IPS-NIHi11 (cell line): ENCODE measurements at regions not wholly inside any gene's neighbourhood (a gene's known extent, or its start where the extent isn't known, plus 50 kb on each side); places are given as distances from the start of the nearest gene placed in this dataset.

Source experiments
- DNase-seq: peaks from one replicate; pipeline ENCODE4 v3.0.0; 2012; ENCODE audit warnings: mixed read lengths, low spot score

DNA sequence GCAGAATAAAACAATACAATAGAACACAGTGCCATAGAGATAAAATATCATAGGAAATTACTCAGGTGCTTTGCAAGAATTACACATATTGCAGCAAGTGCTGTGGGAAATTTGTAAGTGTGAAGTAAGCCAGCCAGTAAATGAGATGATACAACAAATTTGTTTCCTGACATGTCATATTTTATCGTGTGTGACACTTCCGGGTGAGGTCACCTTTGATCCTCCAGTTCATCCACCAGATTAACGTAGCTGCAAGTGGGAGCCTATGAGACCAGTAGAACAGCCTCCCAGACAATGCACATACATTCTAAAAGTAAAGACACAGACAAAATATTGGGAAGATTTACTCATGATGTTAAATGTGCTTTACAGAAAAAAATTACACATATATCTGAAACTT is 72.2 kb downstream of the PRDM9 start:
- DNase-seq = no peak

DNA sequence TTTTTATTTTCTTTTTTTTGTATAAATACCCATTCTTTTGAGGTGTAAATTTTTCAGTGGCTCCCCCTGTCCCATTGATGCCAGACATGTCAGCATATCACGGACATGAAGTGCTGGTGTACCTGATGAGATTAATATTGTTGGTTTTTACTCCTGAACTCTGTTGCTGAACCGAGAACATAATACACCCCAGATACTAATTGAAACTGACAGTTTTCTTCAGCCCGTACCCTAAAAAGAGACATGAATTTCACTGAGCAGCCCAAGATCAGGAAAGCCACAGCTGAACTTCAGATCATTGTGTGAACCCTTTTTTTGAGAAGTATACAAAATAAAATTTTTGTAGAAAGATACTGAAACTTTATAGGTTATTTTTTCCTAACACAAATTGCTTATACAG is 75.7 kb downstream of the PRDM9 start:
- no peak for DNase-seq

DNA sequence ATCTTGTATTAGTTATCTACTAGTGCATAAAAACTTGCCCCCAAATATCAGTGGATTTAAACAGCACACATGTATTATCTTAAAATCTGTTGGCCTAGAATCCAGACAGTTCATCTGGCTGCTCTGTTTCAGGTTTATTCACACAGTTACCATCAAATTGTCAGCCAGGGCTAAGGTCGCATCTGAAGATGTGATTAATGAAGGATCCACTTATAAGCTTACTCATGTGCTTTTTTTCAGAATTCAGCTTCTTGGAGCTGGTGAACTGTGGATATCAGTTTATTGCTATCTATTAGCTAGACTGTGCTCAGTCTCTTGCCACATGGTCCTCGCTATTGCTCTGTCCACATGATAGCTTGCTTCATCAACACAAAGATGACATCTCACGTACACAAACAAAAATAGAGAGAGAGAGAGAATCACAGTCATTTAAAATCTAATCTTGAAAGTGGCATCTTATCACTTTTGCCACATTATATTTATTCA is 81.5 kb downstream of the PRDM9 start:
- no peak for DNase-seq

DNA sequence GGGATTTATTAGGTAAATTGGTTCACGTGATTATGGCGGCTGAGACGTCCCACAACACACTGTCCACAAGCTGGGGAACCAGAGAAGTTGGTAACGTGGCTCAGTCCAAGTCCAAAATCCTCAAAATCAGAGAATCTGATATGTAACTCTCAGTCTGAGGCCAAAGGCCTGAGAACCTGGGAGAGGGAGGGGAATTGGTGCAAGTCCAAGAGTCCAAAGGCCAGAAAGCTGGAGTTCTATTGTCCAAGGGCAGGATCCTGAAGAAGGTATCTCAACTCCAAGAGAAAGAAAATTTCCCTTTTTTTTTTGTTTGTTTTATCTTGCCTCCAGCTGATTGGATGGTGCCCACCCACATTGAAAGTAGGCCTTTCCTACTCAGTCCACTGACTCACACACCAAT is 83.8 kb downstream of the PRDM9 start:
- no peak for DNase-seq

DNA sequence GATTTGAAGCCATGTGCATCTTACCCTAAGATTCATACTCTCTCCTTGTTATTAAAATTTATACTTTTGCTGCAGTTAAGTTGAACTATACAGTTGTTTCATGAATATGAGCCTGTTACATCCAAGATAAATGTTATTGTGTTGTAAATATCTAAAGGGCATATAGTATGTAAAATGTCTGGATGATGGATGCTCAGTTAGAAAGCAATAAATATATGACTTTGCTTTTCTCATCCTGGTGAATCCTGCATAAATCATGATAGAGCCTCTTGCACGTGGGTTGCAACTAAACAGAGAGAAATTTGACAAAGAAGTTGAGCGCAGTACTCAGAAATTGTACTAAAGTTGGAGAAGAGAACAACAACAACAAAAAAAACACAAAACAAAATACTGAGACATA is 99.5 kb downstream of the PRDM9 start:
- DNase-seq = no peak

DNA sequence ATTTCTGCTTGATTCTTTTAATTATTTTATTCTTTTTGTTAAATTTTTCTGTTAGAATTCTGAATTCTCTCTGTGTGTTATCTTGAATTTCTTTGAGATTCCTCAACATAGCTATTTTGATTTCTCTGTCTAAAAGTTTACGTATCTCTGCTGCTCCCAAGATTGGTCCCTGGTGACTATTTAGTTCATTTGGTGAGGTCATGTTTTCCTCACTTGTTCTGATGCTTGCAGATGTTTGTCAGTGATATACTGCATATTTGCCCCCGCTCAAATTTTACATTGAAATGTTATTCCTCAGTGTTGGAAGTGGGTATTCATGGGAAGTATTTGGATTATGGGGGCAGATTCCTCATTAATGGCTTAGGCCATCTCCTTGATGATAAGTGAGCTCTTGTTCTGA is 105.3 kb downstream of the PRDM9 start:
- no peak for DNase-seq

DNA sequence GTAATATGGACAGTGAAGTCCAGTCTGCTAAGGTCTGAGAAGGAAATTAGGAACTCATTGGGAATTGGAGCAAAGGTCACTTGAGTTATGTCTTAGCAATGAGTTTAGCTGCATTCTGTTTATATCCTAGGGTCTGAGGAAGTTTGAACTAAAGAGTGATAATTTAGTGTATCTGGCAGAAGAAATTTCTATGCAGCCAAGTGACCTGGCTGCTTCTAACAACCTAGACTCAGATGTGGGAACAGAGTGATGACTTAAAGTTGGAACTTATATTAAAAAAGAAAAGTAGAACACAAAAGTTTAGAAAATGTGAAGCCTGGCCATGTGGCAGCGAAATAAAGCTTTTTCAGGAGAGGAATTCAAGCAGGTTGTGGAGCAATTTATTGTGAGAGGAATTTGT is 106.2 kb downstream of the PRDM9 start:
- DNase-seq = no peak

DNA sequence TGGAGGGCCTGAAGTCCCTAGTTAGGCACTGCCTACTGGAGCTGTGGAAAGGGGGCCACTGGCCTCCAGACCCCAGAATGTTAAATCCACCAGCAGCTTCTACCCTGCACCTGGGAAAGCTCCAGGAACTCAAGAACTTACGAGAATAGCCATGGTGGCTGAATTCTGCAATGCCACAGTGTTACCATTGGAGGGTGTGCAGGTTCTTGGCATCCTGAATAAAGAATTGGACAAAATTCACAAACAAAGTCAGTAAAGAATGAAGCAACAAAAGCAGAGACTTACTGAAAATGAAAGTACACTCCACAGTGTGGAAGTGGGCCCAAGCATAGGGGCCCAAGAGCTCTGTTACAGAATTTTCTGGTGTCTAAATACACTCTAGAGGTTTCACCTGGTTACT is 107.0 kb downstream of the PRDM9 start:
- DNase-seq = no peak

DNA sequence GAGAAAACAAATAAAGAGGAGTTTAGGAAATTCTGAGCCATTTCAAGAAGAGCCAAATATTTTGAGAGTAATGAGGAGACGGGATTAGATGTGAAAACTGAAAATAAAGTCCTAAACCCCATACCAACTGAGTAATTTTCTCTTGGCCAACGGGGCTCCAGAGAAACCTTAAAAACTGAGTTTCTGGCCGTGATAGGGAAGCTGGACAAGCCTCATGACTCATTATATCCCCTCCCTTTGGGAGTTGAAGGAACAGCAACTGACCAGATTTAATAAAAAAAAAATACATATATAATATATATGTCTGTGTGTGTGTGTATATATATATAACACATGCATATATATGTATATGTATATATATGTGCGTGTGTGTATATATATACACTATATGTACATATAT is 119.6 kb downstream of the PRDM9 start:
- DNase-seq = no peak

DNA sequence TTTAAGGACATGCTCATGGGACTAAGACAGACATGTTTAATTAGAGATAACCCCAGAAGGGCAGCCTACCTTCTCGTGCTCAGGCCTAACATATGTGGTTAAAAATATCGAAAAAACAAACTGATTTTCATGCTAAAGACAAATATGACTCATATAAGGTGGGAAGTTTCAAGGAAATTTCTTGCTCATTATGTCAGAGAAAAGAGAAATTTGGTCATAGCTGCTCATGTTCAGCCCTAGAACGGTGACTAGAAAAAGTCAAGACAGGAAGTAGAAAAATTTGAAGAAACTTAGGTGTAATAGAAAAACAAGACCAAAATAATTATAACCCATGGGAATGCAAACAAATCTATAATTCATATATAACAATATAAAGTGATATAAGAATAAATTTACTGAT is 120.6 kb downstream of the PRDM9 start:
- DNase-seq = no peak

DNA sequence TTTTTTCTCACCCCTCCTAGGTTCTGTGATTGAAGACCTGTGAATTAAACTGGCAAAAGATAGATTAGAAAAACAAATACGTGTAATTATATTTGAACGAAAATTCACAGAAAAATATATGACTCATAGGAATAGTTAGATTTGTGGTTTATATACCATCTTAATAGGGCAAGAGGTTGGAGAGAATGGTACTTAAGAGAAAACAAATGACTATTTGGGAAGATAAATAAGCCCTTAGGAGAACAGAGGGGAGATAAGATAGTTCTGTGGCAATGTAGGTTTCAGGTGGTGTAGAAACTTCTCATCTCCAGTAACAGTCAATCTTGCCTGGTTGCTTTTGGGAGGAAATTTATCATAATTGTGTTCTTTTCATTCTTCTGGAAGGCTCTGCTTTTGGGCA is 122.0 kb downstream of the PRDM9 start:
- DNase-seq = no peak

DNA sequence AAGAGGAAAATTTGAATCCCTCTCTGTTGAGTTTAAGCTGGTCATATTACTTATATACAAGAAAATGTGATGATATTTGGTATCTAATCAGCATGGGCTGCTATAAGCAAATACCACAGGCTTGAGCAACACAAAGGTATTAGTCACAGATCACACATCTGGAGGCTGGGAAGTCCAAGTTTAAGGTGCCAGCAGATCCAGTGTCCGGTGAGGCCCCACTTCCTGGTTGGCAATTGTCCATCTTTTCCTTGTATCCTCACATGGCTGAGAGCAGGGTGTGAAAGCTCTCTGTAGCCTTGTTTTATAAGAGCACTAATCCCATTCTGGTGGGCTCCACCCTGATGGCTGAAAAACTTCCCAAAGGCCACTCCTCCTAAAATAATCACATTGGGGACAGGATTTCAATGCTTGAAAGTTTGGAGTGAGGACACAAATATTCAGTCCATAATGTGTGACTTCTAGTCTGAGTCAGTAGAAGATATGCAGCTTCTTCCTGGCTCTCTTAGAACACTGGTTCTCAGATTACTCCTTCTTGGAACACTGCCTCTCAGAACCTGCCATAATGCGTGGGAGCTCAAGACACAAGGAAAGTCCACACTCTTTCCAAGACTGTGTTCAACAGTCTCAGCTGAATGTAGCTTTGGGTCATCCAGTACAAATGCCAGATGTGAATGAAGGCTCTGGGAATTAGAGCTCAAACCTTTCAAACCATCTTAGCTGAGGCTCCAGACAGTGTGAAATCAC is 124.1 kb downstream of the PRDM9 start:
- no peak for DNase-seq

DNA sequence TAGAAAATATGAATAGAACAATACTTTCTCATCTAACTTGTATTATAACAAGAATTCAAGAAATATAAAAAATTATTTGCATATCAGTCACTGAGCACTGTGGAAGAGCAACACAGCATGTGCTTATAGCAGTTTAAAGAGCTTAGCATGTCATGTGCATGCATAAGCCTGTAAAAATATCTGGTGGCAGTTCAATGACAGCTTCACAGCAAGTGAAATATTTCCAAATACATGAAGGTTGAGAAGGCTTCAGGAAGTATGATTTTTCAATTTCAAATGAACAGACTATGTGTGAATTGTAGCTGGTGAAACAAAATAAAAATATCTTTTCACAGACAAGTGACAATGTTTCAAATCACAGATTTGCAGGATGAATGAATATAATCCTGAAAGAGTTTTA is 128.5 kb downstream of the PRDM9 start:
- no peak for DNase-seq

DNA sequence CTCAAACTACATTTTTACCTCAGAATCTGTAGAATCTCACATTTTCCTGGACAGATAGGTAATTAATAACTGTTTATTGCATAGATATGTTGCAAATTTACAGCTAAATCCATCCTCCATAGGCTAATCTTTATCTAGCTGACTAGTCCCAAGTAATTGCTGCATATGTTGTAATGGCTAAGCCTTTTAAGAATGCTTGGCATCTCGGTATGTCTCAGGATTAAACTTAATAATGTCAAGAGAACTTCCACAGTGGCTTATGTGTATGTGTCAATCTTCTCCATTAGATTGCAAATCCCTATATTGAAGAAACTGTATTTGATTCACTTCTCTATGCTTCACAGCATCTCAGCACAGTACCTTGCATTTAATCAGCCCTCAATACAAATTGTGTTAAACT is 131.9 kb downstream of the PRDM9 start:
- no peak for DNase-seq

DNA sequence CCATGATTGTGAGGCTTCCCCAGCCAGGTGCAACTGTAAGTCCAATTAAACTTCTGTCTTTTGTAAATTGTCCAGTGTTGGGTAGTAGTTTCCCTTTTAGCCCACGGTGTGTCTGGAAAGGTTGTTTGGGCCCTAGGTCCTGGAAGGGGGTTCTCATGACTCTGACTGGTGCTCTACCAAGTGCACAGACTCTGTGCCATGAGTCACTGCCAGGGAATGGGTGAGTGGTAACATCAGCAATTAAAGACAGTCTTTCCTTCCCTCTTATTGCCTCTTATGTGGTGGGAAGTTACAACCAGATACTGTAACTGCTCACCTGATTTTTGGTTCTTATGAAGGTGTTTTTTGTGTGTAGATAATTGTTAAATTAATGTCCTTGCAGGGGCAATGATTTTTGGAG is 141.2 kb downstream of the PRDM9 start:
- DNase-seq = no peak

DNA sequence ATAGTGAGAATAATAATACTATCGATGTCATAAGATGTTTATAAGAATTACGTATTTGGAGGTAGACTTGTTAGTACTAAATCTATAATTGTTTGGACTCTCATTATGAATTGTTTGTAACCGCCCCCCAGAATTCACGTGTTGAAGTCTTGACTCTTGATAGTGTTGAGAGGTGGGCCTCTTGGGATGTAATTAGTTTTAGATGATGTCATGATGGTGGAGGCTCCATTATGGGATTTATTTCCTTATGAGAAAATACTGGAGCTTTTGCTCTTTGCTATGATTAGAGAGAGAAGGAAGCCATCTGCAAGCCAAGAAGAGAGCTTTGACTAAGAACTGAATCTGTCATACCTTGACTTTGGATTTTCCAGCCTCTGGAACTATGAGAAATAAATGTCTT is 142.2 kb downstream of the PRDM9 start:
- DNase-seq = no peak

DNA sequence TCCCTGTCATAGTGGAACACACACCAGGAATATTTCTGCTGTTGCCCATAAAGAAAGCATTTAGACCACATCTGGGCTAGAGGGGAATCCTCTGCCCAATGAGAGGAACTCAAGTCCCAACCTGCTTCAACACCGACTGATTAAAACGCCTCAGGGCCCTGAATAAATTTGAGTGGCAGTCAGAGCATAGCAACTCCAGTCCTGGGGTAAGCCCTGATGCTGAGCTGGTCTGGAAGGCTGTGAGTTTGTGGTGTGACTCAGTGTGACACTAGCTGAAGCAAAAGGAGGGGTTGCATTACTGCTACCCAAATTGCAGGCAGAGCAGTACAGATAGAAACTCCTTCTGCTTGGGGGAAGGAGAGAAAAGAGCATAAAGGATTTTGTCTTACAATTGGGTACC is 148.3 kb downstream of the PRDM9 start:
- DNase-seq = no peak

DNA sequence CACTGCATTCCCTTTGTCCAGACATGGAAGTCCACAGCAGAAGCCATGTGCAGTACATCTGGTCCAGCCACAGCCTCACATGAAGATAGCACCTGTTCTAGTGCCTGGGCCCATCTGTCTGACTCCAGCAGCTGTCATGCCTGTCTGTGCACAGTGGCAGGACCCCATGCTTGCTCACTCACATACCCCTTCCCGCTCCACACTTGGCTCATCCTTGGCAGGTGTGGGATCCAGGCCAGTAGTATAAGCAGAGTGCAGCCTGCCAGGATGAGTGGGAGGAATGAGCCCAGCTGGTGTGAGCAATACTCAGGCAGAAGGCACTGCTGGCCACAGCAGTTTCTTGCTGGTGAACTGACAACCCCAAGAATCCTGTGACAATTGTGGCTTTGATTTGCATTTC is 168.0 kb downstream of the PRDM9 start:
- DNase-seq = no peak

DNA sequence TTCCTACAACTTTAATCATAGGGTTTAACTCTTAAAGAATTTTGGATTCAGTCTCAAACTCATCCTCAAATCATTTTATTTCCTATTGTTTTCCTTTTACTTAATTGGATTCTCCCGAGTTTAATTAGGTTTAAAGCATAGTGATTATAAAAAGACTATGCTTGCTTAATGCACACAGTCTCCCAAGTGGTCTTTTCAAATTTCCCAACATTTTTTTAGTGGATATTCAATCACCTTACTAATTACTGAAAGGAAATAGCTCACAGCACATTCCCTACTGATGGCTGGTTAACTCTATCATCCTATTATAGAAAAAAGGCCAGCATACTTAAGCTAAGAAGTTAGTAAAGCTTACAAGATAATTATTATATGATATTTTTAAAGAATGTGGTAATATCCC is 170.6 kb downstream of the PRDM9 start:
- no peak for DNase-seq

DNA sequence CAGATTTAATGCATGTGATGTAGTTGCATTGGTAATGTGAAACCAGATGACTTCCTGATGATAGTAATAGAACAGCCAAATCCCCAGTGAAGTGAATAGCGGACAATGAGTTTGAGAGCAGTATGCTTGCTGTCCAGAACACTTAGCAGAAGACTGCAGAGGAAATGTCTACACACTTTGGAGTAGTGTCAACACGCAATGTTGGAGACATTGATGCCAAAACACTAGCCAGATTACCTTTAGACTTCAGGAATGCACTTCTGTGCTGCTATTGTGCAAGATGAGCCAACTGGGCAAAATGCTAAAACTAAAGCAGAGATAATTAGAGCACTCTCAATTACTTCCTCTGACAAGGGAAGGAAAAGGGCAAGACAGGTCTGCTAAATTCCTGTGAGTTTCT is 176.7 kb downstream of the PRDM9 start:
- DNase-seq = no peak

DNA sequence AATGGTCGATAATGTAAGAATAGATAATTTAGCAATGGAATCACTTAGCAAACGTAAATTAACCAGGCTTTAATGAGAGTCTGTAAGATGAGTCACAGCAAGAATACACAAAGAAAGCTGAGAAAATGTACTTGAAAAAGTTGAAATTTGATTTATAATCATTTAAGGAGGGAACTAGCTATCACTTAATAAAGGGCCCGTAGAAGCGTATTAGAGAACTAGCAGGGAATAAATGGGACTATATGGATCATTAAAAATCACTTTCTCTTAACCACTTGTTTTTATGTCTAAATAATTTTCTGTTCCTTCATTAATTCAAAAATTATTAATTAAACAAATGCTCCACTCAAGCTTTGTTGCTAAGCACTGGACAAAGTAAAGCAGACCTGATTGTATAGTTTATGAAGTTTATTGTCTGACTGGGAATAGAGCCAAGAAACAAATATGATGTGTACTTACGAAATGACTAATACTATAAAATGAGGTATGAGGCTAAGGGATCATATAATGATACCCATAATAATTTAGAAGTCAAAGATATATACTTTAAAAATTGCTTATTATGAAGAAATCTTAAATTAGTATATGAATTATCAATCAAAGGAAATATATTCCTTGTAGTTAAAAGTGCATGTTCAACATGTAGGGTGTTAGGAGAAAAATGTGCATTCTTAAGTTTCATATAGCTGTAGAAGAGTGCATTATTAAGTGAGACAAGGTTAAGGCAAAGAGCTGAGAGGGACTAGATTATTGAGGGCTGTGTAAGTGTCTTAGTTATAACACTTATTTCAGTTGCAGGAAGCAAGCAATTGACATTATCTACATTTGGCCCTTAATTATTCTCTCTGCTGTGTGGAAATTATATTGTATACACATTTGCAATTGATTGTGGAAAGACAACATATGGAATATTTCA is 196.8 kb downstream of the PRDM9 start:
- no peak for DNase-seq

DNA sequence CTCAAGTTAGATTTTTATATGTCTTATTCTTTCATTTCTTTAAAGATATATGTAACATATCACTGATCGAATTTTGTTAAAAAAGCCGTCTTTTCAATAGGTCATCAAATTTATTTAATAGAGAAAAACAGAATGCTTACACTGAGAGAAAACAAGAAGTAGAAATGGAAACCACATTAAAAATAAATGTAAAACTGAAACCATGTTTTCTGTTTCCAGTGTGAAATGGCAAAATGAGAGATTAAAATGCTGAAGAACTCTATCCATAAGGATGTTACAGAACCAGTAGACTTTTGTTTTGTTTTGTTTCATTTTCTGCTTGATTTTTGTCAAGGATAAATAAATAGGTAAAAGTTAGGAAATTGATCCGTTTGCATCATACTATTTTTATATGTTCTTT is 210.1 kb downstream of the PRDM9 start:
- DNase-seq = no peak

DNA sequence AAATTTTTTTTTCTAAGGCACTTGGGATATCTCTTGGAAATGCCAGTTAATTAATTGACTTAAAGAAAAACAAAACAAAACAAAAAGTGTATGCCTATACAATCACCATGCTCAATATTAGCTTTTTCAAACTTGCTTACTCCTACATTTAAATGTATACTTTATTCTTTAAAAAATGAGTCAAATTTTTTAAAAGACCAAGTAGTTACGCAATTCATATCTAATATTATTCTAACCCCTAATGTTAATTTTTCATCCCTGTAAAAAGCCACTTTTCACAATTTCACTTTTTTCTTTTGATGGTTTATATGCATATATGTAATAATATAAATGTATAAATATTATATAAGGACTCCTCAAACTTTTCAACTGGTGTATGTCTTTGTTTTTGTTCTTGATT is 211.2 kb downstream of the PRDM9 start:
- DNase-seq = no peak

DNA sequence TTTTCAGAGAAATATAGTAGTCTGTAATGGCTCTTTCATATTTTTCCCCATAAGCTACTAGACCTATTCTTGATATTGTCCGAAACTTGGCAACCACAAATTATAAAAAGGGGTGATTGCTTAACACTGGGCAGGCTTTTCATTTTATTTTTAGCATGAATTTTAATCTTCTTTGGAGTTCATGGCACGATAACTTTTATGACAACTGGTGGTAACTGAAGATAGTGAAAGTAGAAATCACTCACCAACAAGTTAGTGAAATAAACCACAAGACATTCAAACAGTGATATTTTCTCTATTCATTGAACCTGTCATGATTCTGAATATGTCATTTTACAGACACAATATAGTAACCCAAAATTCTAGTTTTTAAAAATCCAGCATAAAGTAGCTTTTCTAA is 213.9 kb downstream of the PRDM9 start:
- DNase-seq = no peak
